HepG2 (cell line): ENCODE measurements at regions not wholly inside any gene's neighbourhood (a gene's known extent, or its start where the extent isn't known, plus 50 kb on each side); places are given as distances from the start of the nearest gene placed in this dataset.

ENCODE experiments used
- ATAC-seq: fragments of 200-7000 bp; cut with Tn5 transposase; 3 replicates; pipeline ENCODE4 v1.9.1; 2020; ENCODE audit warnings: mild to moderate bottlenecking, moderate library complexity
- BruUV-seq: library from RNA; stranded (reverse); fragments of 400-500 nt; replicated peaks from 2 replicates; lab custom pipeline; 2021; lab: Mats Ljungman, UMichigan
- CTCF ChIA-PET: fragments of 300-600 bp; formaldehyde crosslinking; extraction: SDS; loops from one replicate; lab custom pipeline; 2021; ENCODE audit warnings: low total read pairs, inconsistent platforms, low intra/inter-chr PET ratio; lab: Yijun Ruan, JAX
- POLR2A ChIA-PET: fragments of 350-600 bp; sonication (Branson Sonifier 250); formaldehyde crosslinking; loops from one replicate; lab custom pipeline; 2020; ENCODE audit warnings: antibody characterized with exemption, inconsistent platforms; lab: Yijun Ruan, JAX
- DNase-seq: peaks from one replicate; pipeline ENCODE4 v3.0.0-alpha.2; 2015; ENCODE audit warnings: low spot score
- FAIRE-seq: peaks from 3 replicates; lab custom pipeline; 2011; peaks lifted over from hg19 to GRCh38; lab: Jason Lieb, UNC
- H2AFZ ChIP-seq: one replicate; pipeline ENCODE4 v1.6.1; 2011; ENCODE audit warnings: low read length, inconsistent platforms
- H3K27ac ChIP-seq: fragments of 300-600 bp; 3 replicates; pipeline ENCODE4 v1.8.0; 2011; ENCODE audit warnings: mixed run types, mild to moderate bottlenecking, mixed read lengths, low read length, inconsistent platforms; ENCODE audit not compliant: insufficient read depth; ENCODE audit errors: extremely low read length
- H3K27me3 ChIP-seq, 2 experiments: fragments of 200-600 bp in 1 of 2; 2 replicates in 1 of 2; 3 replicates in 1 of 2; pipeline versions ENCODE4 v1.6.0 to v1.8.0; 2011; ENCODE audit warnings: low read length in 2 of 2, mild to moderate bottlenecking in 2 of 2, moderate library complexity in 2 of 2, inconsistent platforms in 1 of 2; ENCODE audit not compliant: insufficient read depth in 2 of 2, control insufficient read depth in 1 of 2
- H3K36me3 ChIP-seq, 2 experiments: fragments of 200-600 bp in 1 of 2; replicated peaks in 1 of 2; 2 replicates in 1 of 2; 3 replicates in 1 of 2; pipeline versions ENCODE4 v1.5.1 to v1.8.0; 2011; ENCODE audit warnings: low read length in 2 of 2, inconsistent platforms in 1 of 2; ENCODE audit not compliant: insufficient read depth in 2 of 2, control insufficient read depth in 1 of 2
- H3K4me1 ChIP-seq: 2 replicates; pipeline ENCODE4 v1.5.1; 2012; ENCODE audit warnings: low read length, inconsistent platforms; ENCODE audit not compliant: insufficient read depth
- H3K4me2 ChIP-seq: 2 replicates; pipeline ENCODE4 v1.6.0; 2011; ENCODE audit warnings: low read depth, low read length, inconsistent platforms
- H3K4me3 ChIP-seq, 3 experiments: fragments of 200-600 bp in 1 of 3; sonication (generic), shearing (Covaris generic) in 1 of 3; replicated peaks in 1 of 3; 2 replicates each; pipeline ENCODE4 v1.5.1; 2011 to 2016; ENCODE audit warnings: low read length in 3 of 3, inconsistent platforms in 2 of 3, low read depth in 2 of 3, mild to moderate bottlenecking in 2 of 3, control low read depth in 1 of 3, mixed read lengths in 1 of 3; ENCODE audit not compliant: insufficient read depth in 1 of 3
- H3K79me2 ChIP-seq: one replicate; pipeline ENCODE4 v1.6.1; 2011; ENCODE audit warnings: low read length, inconsistent platforms; ENCODE audit not compliant: insufficient read depth
- H3K9ac ChIP-seq: 2 replicates; pipeline ENCODE4 v1.6.0; 2011; ENCODE audit warnings: mild to moderate bottlenecking, low read depth, low read length, inconsistent platforms; ENCODE audit not compliant: insufficient read depth
- H3K9me3 ChIP-seq: 2 replicates; pipeline ENCODE4 v1.5.1; 2012; ENCODE audit warnings: mild to moderate bottlenecking, low read length
- H4K20me1 ChIP-seq: 2 replicates; pipeline ENCODE4 v1.6.0; 2011; ENCODE audit warnings: inconsistent platforms, mild to moderate bottlenecking, low read length, moderate library complexity; ENCODE audit not compliant: insufficient read depth
- BCL6 ChIP-seq: IDR thresholded peaks from 2 replicates; pipeline ENCODE4 v1.6.1; 2016; ENCODE audit warnings: missing genetic modification reagents, missing compliant biosample characterization
- CBX2 ChIP-seq, 2 experiments: fragments of 200-600 bp in 1 of 2; sonication (generic); formaldehyde crosslinking in 1 of 2; IDR thresholded peaks; 2 replicates each; pipeline versions ENCODE4 v1.7.0 to v1.8.1; 2018 to 2022; ENCODE audit warnings: low read depth in 2 of 2, low read length in 1 of 2, mild to moderate bottlenecking in 1 of 2, missing genetic modification reagents in 1 of 2
- ZNF605 ChIP-seq: sonication (generic); formaldehyde crosslinking; IDR thresholded peaks from 2 replicates; pipeline ENCODE4 v1.8.0; 2022; ENCODE audit warnings: mild to moderate bottlenecking, missing genetic modification reagents
- WGBS: methylation state at CpG from one replicate; pipeline ENCODE4 v1.1.6; 2017; ENCODE audit warnings: low lambda C conversion rate; 5-methylcytosine and 5-hydroxymethylcytosine counted together
- in situ Hi-C: cut with HindIII; loops from 2 replicates; pipeline ENCODE4 v1.10.0; 2017; ENCODE audit warnings: low pct_unique_long_range_greater_than_20kb; ENCODE audit not compliant: extremely low pct_ligation_motif_present
- intact Hi-C: fragments of 100-400 bp; cut with micrococcal nuclease; formaldehyde crosslinking; loops from one replicate; pipeline ENCODE4 v1.10.0; 2022; ENCODE audit not compliant: unreplicated experiment

DNA sequence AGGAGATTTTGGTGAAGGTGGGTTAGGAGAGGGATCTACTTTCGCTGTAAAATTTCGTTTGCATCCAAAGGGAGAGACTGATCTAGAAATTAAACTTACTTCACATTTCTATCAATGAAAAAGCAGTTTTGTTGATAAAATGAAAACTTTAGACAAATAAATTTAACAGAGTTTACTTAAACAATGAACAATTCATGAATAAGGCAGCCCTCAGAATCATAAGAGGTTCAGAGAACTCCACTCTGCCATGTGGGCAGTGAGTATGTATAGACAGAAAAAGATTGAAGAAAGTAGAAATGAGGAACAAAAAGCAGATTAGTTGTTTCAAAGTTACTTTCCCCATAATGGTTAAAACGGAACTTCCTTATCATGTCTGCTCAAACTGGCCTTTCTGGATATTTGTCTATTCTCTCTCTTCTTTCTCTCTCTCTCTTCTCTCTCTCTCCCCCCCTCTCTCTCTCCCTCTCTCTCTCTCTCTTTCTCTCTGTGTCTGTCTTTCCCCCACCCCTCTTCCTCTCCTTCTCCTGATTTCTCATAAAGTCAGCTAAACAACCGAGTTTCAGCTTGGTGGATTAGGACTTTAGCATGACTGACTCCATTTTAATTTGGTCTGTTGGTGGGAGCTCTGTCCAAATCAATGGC is 248.9 kb downstream of the TJP1 start (continued):
- no peak for TF ChIP-seq ZNF605 (CRISPR knock-in tag)

DNA sequence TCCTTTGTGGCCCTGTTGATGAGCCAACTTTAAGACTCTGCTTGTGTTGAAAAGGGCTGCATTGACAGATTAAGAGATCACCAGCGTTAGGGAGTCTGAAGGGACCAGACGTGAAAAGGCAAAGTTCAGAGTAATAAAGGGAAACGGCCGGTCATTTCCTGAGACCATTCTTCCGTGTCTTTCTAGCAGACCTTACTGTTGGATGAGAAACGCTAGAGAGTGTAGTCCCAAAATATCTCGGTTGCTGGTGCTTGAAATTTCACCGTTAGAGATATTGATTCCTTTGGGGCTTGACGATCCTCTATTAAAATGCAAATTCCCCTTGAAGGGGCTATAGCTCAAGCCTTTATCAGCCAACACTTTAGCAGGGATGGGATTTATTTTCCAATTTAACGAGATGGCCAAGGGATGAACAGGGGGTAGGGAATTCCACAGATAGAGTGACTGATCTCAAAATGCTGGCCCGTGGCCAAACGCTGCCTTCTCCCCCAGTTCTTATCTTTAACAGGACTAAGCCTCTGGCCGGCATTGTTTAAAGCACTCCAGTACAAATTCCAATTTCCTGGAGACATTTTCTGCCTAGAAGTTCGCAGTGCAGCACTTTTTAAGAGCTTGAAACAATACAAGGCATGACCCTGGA is 250.4 kb downstream of the TJP1 start:
- Histone ChIP-seq H3K9me3 (no peaks in the 10 kb centered on the region), H3K4me3 (no peak overlapping the region), H3K27me3 (peaks cover 4 to 23% of the 10 kb centered on the region in 2 experiments), H3K36me3 (no peaks in the 10 kb centered on the region), H3K4me1 (no peaks in the 10 kb centered on the region), H2AFZ (no peak overlapping the region), H4K20me1 (no peaks in the 10 kb centered on the region), H3K4me2 (no peak overlapping the region), H3K79me2 (no peaks in the 10 kb centered on the region), H3K9ac (no peak overlapping the region), H3K27ac (no peak overlapping the region)
- in situ Hi-C loops (no loop called here), intact Hi-C loops (no loop called here)
- no peak for DNase-seq
- ChIA-PET CTCF (no interaction called here), POLR2A (no interaction called here)
- no peak for TF ChIP-seq BCL6 (CRISPR knock-in tag)
- TF ChIP-seq CBX2 (IDR thresholded peaks at IDR 0.05; ENCODE audit: low read depth, low read length) = peak; percentile 64; the same call in 1 of the 2 replicates
- no peak; the same call in 1 of the 2 replicates for TF ChIP-seq CBX2 (CRISPR knock-in tag; IDR thresholded peaks at IDR 0.05; ENCODE audit: low read depth)
- no TSS peak for BruUV-seq
- no peak for FAIRE-seq
- ATAC-seq = no peak
- WGBS = 9% methylated on average over 13 of the region's 14 CpGs
